ENCODE measurements at regions not wholly inside any gene's neighbourhood (a gene's known extent, or its start where the extent isn't known, plus 50 kb on each side); places are given as distances from the start of the nearest gene placed in this dataset.

DNA sequence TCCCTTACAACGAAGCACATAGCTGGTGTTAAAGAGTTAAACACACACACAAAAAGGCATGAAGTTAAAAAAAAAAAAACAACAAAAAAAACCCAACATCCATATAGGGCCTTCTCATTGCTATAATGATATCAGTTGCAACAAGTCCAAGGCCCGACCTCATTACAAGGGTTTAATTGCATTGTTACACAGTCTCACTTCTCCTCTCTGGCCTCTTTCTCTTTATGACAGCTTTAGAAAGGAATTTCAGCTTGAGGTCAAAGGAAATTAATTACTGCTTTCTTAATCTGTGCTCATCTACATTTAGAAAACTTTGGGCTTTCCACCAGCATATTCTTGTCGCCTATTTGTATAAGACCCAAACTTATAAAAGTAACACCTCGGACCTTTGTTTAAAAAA is 342.1 kb downstream of the NR2F2 start:
- no peak for TF ChIP-seq POLR2A (IDR thresholded peaks at IDR 0.05)
- TF ChIP-seq, protein P1, sequence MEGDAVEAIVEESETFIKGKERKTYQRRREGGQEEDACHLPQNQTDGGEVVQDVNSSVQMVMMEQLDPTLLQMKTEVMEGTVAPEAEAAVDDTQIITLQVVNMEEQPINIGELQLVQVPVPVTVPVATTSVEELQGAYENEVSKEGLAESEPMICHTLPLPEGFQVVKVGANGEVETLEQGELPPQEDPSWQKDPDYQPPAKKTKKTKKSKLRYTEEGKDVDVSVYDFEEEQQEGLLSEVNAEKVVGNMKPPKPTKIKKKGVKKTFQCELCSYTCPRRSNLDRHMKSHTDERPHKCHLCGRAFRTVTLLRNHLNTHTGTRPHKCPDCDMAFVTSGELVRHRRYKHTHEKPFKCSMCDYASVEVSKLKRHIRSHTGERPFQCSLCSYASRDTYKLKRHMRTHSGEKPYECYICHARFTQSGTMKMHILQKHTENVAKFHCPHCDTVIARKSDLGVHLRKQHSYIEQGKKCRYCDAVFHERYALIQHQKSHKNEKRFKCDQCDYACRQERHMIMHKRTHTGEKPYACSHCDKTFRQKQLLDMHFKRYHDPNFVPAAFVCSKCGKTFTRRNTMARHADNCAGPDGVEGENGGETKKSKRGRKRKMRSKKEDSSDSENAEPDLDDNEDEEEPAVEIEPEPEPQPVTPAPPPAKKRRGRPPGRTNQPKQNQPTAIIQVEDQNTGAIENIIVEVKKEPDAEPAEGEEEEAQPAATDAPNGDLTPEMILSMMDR (IDR thresholded peaks at IDR 0.05), result no peak
- no peak for TF ChIP-seq EP300 (IDR thresholded peaks at IDR 0.05)

Data from ovary (tissue), 3 donors.